Endothelial cell of umbilical vein (primary cell): ENCODE measurements at regions not wholly inside any gene's neighbourhood (a gene's known extent, or its start where the extent isn't known, plus 50 kb on each side); places are given as distances from the start of the nearest gene placed in this dataset.

Experiments used
- BruUV-seq: library from RNA; stranded (reverse); fragments of 400-500 nt; replicated peaks from 2 replicates; lab custom pipeline; 2021; lab: Mats Ljungman, UMichigan
- CTCF ChIA-PET: fragments of 300-600, 350-600 bp; sonication (Branson Sonifier 250); formaldehyde crosslinking; loops from one replicate; lab custom pipeline; 2021; ENCODE audit warnings: antibody characterized with exemption, inconsistent platforms; lab: Charles Lee
- POLR2A ChIA-PET: fragments of 300-600, 350-600 bp; sonication (Branson Sonifier 250); formaldehyde crosslinking; loops from one replicate; lab custom pipeline; 2021; ENCODE audit warnings: antibody characterized with exemption, inconsistent platforms; lab: Charles Lee
- DNase-seq: peaks from one replicate; pipeline ENCODE4 v3.0.0-alpha.2; 2011; ENCODE audit warnings: low read depth, low spot score
- FAIRE-seq: peaks from 2 replicates; lab custom pipeline; 2011; peaks lifted over from hg19 to GRCh38; lab: Jason Lieb, UNC
- H2AFZ ChIP-seq: 2 replicates; pipeline ENCODE4 v1.6.0; 2012; ENCODE audit warnings: low read depth, low read length, control low read depth, inconsistent platforms
- H3K27ac ChIP-seq: 2 replicates; pipeline ENCODE4 v1.5.1; 2011; ENCODE audit warnings: low read depth, mild to moderate bottlenecking, control low read depth, low read length, moderate library complexity; ENCODE audit not compliant: insufficient read depth
- H3K27me3 ChIP-seq, 2 experiments: 2 replicates each; pipeline versions ENCODE4 v1.6.0 to v1.6.1; 2011; ENCODE audit warnings: low read length in 2 of 2, mixed read lengths in 1 of 2; ENCODE audit not compliant: control insufficient read depth in 2 of 2, insufficient read depth in 2 of 2
- H3K36me3 ChIP-seq, 2 experiments: 2 replicates in 1 of 2; 3 replicates in 1 of 2; pipeline ENCODE4 v1.5.1; 2011; ENCODE audit warnings: low read length in 2 of 2, mild to moderate bottlenecking in 1 of 2, moderate library complexity in 1 of 2; ENCODE audit not compliant: control insufficient read depth in 2 of 2, insufficient read depth in 2 of 2; ENCODE audit errors: extremely low read depth in 1 of 2
- H3K4me1 ChIP-seq: 3 replicates; pipeline ENCODE4 v1.5.1; 2011; ENCODE audit warnings: mild to moderate bottlenecking, low read length; ENCODE audit not compliant: control insufficient read depth, insufficient read depth; ENCODE audit errors: extremely low read depth
- H3K4me2 ChIP-seq: 2 replicates; pipeline ENCODE4 v1.6.1; 2011; ENCODE audit warnings: low read length, control low read depth, mixed read lengths; ENCODE audit not compliant: insufficient read depth
- H3K4me3 ChIP-seq, 3 experiments: fragments of 200-600 bp in 1 of 3; sonication (generic), shearing (Covaris generic) in 1 of 3; replicated peaks in 1 of 3; 2 replicates each; pipeline ENCODE4 v1.5.1; 2011 to 2016; ENCODE audit warnings: control low read depth in 3 of 3, low read length in 3 of 3, mild to moderate bottlenecking in 2 of 3, inconsistent platforms in 1 of 3, low read depth in 1 of 3, moderate library complexity in 1 of 3; ENCODE audit not compliant: insufficient read depth in 1 of 3
- H3K79me2 ChIP-seq: 2 replicates; pipeline ENCODE4 v1.6.0; 2012; ENCODE audit warnings: low read length, inconsistent platforms; ENCODE audit not compliant: control insufficient read depth, insufficient read depth
- H3K9ac ChIP-seq: replicated peaks from 2 replicates; pipeline ENCODE3; 2011; ENCODE audit warnings: low read length, control low read depth; ENCODE audit not compliant: insufficient read depth; ENCODE audit errors: extremely low read depth
- H3K9me1 ChIP-seq: replicated peaks from 3 replicates; pipeline ENCODE4 v1.6.0; 2011; ENCODE audit warnings: mild to moderate bottlenecking, low read length; ENCODE audit not compliant: control insufficient read depth, insufficient read depth; ENCODE audit errors: extremely low read depth
- H3K9me3 ChIP-seq: replicated peaks from 2 replicates; pipeline ENCODE4 v1.5.1; 2012; ENCODE audit warnings: low read length, inconsistent platforms; ENCODE audit not compliant: control insufficient read depth, insufficient read depth
- H4K20me1 ChIP-seq: replicated peaks from 2 replicates; pipeline ENCODE3; 2011; ENCODE audit warnings: mild to moderate bottlenecking, low read length; ENCODE audit not compliant: control insufficient read depth, insufficient read depth; ENCODE audit errors: extremely low read depth
- EZH2 ChIP-seq: IDR thresholded peaks from 2 replicates; pipeline ENCODE4 v1.6.1; 2012; ENCODE audit warnings: borderline replicate concordance, low read depth, mild to moderate bottlenecking, moderate library complexity, low read length, inconsistent platforms; ENCODE audit not compliant: severe bottlenecking
- FOS ChIP-seq: IDR thresholded peaks from 2 replicates; pipeline ENCODE4 v1.6.1; 2011; ENCODE audit warnings: mild to moderate bottlenecking, low read length, moderate library complexity, borderline replicate concordance; ENCODE audit not compliant: insufficient read depth
- GATA2 ChIP-seq: IDR thresholded peaks from 2 replicates; pipeline ENCODE4 v1.7.0; 2011; ENCODE audit warnings: low read depth, mild to moderate bottlenecking, moderate library complexity, mixed read lengths, low read length; ENCODE audit not compliant: insufficient read length, insufficient read depth
- JUN ChIP-seq: IDR thresholded peaks from 2 replicates; pipeline ENCODE4 v1.6.1; 2011; ENCODE audit warnings: borderline replicate concordance, low read depth; ENCODE audit not compliant: insufficient read length, insufficient read depth
- MYC ChIP-seq: IDR thresholded peaks from one replicate; pipeline ENCODE4 v1.6.1; 2011; ENCODE audit warnings: mild to moderate bottlenecking, low read depth, low read length
- POLR2A ChIP-seq: IDR thresholded peaks from 2 replicates; pipeline ENCODE4 v1.6.1; 2012; ENCODE audit warnings: low read depth, mild to moderate bottlenecking, control low read depth, low read length
- POLR2AphosphoS5 ChIP-seq: IDR thresholded peaks from 2 replicates; pipeline ENCODE4 v1.6.1; 2012; ENCODE audit warnings: low read depth, mild to moderate bottlenecking, control low read depth, low read length, moderate library complexity; ENCODE audit not compliant: insufficient read depth
- dilution Hi-C: fragments of 300-500 bp; cut with MboI; formaldehyde crosslinking; loops from one replicate; pipeline ENCODE4 v1.15.0; 2019; ENCODE audit warnings: low sequenced_read_pairs; ENCODE audit not compliant: extremely low pct_ligation_motif_present
- intact Hi-C: fragments of 100-400 bp; cut with micrococcal nuclease; formaldehyde crosslinking; loops from one replicate; pipeline ENCODE4 v1.10.0; 2022
- TF ChIP-seq, protein P1 (sequence below): IDR thresholded peaks from 2 replicates; pipeline ENCODE4 v1.6.1; 2011; ENCODE audit not compliant: insufficient read depth, insufficient read length
- TF ChIP-seq, protein P2 (sequence below), 2 donors: IDR thresholded peaks; 1 replicate in 1 of 2; 2 replicates in 1 of 2; pipeline ENCODE4 v1.5.1; 2011; ENCODE audit warnings: low read length in 2 of 2, mild to moderate bottlenecking in 2 of 2, moderate library complexity in 2 of 2, control low read depth in 1 of 2, inconsistent platforms in 1 of 2, low read depth in 1 of 2; ENCODE audit not compliant: insufficient read depth in 1 of 2; ENCODE audit errors: extremely low read depth in 1 of 2

DNA sequence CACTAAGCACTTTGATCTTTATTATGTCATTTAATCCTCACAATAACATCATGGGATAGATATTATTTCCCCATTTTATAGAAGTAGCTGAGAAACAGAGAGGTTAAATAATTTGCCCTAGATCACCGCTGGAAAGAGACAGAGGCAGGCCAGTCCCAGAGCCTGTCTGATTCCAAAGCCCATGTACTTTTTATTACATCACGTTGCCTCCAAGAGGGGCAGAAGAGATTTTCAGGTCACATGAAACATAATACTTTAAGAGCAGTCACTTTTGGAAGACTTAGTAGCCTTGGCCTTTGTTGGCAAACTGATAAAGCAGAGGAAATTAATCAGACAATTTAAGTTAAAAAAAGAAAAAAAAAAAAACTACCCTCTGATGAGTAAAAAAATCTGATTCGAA lies 200.2 kb upstream of the ARHGAP20 start:
- POLR2A ChIA-PET: no interaction called here
- H3K9me1 ChIP-seq: no peaks in the 10 kb centered on the region
- dilution Hi-C loops (no loop called here), intact Hi-C loops (no loop called here)
- H3K27me3 ChIP-seq: no peaks in the 10 kb centered on the region
- no peak overlapping the region for H2AFZ ChIP-seq
- H3K9ac ChIP-seq: no peak overlapping the region
- H3K27ac ChIP-seq: no peak overlapping the region
- no peak for FAIRE-seq
- H3K4me2 ChIP-seq: no peak overlapping the region
- H3K4me3 ChIP-seq: no peak overlapping the region
- no peaks in the 10 kb centered on the region for H3K4me1 ChIP-seq
- no peak for TF ChIP-seq POLR2A
- no peak for TF ChIP-seq FOS
- no peak for TF ChIP-seq EZH2
- TF ChIP-seq, protein P1, sequence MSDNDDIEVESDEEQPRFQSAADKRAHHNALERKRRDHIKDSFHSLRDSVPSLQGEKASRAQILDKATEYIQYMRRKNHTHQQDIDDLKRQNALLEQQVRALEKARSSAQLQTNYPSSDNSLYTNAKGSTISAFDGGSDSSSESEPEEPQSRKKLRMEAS: no peak
- H3K79me2 ChIP-seq: no peaks in the 10 kb centered on the region
- CTCF ChIA-PET: no interaction called here
- BruUV-seq: no TSS peak
- no peaks in the 10 kb centered on the region for H4K20me1 ChIP-seq
- H3K9me3 ChIP-seq: no peaks in the 10 kb centered on the region
- no peaks in the 10 kb centered on the region for H3K36me3 ChIP-seq
- DNase-seq: no peak

DNA sequence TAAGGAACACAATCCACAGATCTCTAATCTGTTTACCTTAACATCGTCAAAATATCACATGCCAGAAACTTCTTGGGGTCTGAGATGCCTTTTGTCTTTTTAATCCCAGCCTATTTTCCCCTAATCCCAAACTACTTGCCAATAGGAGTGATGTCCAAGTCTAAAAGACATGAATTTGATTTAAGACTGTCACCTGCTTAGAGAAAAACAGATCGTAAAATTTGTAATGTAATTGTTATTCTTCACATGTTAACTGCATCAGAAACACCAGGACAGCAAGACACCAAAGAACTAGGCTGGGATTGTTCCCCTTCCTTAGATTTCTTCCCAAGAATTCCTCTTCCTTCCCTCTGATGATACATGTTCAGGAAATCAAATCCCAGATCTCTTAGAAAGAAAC lies 198.1 kb upstream of the ARHGAP20 start:
- dilution Hi-C loops: no loop called here
- CTCF ChIA-PET: no interaction called here
- no peak for FAIRE-seq

More for the DNA sequence above, 198.1 kb upstream of the ARHGAP20 start:
- no peak overlapping the region for H3K4me3 ChIP-seq
- no peaks in the 10 kb centered on the region for H3K79me2 ChIP-seq
- H3K4me1 ChIP-seq: no peaks in the 10 kb centered on the region
- no peaks in the 10 kb centered on the region for H3K27me3 ChIP-seq
- no TSS peak for BruUV-seq
- no peak overlapping the region for H3K9ac ChIP-seq
- H3K4me2 ChIP-seq: no peak overlapping the region
- DNase-seq: no peak
- H3K9me1 ChIP-seq: no peaks in the 10 kb centered on the region
- no peaks in the 10 kb centered on the region for H3K36me3 ChIP-seq
- no peaks in the 10 kb centered on the region for H3K9me3 ChIP-seq
- intact Hi-C loops: no loop called here
- H2AFZ ChIP-seq: no peak overlapping the region
- H3K27ac ChIP-seq: no peak overlapping the region
- no peak for TF ChIP-seq POLR2AphosphoS5
- TF ChIP-seq FOS: no peak
- TF ChIP-seq POLR2A: no peak
- no peak for TF ChIP-seq JUN
- TF ChIP-seq, protein P1: no peak
- no peak for TF ChIP-seq GATA2
- TF ChIP-seq MYC: no peak
- TF ChIP-seq, protein P2, sequence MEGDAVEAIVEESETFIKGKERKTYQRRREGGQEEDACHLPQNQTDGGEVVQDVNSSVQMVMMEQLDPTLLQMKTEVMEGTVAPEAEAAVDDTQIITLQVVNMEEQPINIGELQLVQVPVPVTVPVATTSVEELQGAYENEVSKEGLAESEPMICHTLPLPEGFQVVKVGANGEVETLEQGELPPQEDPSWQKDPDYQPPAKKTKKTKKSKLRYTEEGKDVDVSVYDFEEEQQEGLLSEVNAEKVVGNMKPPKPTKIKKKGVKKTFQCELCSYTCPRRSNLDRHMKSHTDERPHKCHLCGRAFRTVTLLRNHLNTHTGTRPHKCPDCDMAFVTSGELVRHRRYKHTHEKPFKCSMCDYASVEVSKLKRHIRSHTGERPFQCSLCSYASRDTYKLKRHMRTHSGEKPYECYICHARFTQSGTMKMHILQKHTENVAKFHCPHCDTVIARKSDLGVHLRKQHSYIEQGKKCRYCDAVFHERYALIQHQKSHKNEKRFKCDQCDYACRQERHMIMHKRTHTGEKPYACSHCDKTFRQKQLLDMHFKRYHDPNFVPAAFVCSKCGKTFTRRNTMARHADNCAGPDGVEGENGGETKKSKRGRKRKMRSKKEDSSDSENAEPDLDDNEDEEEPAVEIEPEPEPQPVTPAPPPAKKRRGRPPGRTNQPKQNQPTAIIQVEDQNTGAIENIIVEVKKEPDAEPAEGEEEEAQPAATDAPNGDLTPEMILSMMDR (IDR thresholded peaks at IDR 0.05; ENCODE audit: extremely low read depth in 1 of 2, insufficient read depth in 1 of 2, low read depth in 1 of 2, low read length in 2 of 2): no peak
- no peak for TF ChIP-seq EZH2
- POLR2A ChIA-PET: no interaction called here
- H4K20me1 ChIP-seq: no peaks in the 10 kb centered on the region
